HG03354 (cell line): ENCODE measurements at regions not wholly inside any gene's neighbourhood (a gene's known extent, or its start where the extent isn't known, plus 50 kb on each side); places are given as distances from the start of the nearest gene placed in this dataset.
"Not testable (repeated sequence)": the region's sequence is repeated elsewhere in the genome, so short reads cannot be mapped to it uniquely, and the experiment has no call there.

ENCODE experiments used
- ATAC-seq: cut with Tn5 transposase; IDR thresholded peaks from one replicate; pipeline ENCODE4 v1.9.1; 2021; ENCODE audit warnings: mild to moderate bottlenecking; ENCODE audit not compliant: unreplicated experiment, poor library complexity, severe bottlenecking

GRCh38 chr4:59655996-59656395, 1544.1 kb upstream of the ADGRL3 start:
- no peak for ATAC-seq

- no peak for ATAC-seq
Observed at GRCh38 chr4:59664771-59665170, 1535.4 kb upstream of the ADGRL3 start.

DNA sequence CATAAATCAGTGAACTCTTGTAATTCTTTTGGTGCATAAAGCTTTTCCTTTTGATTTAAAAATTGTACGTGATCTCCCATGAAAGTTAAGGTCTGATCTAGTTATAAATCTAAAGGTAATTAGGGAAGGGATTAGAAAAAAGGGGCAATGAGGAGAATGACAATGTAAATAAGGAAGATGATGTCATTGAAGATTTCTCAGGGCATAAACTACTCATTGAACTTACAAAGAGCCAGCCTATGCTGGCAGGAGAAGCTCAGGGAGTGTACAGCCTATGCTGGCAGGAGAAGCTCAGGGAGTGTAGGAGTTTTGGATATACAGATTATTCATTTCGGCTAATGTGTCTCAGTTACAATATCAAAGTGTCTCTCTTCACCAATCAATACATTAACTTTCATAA, 1533.5 kb upstream of the ADGRL3 start:
- no peak for ATAC-seq

GRCh38 chr4:59671037-59671436, 1529.1 kb upstream of the ADGRL3 start:
- no peak for ATAC-seq

- no peak for ATAC-seq
Observed at GRCh38 chr4:59676389-59676788, 1523.7 kb upstream of the ADGRL3 start.

DNA sequence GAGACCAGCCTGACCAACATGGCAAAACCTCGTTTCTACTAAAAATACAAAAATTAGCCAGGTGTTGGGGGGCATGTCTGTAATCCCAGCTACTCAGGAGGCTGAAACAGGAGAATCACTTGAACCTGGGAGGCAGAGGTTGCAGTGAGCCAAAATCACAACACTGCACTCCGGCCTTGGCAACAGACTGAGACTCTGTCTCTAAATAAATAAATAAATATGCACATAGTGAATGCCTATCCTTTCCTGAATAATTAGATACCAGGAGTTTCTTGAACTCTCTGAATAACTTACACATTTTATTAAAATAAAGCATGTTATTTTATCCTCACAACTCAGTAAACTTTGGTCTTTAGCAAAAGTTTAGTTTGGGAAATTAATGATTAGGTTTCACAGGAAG, 1523.1 kb upstream of the ADGRL3 start:
- ATAC-seq = not testable (repeated sequence)

GRCh38 chr4:59685626-59686025, 1514.5 kb upstream of the ADGRL3 start:
- ATAC-seq = no peak

DNA sequence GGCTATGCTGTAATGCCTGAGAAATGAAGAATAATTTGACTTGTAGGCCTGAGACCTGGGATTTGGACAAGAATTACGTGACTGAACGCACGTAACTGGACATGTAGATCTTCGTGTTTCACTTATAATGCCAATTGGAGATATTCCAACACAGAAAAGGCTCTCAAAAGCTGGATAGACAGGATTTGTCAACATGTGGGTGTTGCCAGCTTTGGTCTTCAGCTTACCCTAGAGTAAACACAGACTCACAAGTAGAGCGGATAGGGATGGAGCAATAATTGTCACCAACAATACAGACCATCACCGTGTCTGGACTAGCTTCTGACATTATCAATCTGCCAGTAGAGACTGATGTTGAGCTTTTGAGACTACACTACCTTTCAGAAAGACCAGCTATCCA, 1511.0 kb upstream of the ADGRL3 start:
- ATAC-seq = no peak

DNA sequence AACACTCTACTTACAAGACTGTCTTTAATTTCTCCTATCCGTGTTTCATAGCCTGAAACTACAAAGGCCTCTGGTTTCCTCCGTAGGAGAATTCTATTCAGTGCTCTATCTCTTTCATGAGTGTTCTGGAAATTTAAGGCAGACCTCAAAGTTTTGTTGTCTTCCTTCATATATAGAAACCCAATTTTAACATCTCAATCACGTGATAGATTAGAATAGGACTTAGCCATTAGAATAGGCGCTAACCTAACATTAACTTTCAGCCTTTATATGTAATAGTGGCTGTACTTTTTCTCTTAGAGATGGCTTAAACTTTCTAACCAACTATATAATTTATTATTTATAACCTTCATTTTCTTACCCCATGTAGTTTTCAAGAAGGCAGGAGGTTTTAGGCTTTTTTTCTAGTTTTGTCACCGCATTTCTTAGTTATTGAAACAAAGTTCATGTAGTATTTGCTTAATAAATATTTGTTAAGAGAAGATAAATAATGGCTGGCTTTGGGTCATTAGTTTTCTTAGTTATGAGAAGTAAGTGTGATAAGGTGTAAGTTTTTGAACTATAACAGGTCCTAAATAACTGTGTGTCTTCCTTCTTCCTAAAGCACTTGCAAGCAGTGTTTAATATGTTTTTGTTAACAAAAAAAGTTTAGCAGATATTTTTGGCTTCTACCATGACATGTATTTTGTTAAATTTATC, 1504.6 kb upstream of the ADGRL3 start:
- no peak for ATAC-seq

DNA sequence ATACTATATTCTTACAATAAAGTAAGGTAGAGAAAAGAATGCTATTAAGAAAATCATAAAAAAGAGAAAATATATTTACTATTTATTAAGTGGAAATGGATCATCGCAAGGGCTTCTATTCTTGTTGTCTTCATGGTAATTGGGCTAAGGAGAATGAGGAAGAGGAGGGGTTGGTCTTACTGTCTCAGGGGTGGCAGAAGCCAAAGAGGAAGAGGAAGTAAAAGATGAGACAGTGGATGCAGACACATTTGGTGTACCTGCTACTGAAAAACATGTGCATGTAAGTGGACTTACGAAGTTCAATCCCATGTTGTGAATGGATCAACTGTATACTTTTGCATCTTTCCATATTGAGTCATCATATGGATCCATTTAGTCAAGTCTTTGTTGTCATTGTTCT, 1502.1 kb upstream of the ADGRL3 start:
- no peak for ATAC-seq

DNA sequence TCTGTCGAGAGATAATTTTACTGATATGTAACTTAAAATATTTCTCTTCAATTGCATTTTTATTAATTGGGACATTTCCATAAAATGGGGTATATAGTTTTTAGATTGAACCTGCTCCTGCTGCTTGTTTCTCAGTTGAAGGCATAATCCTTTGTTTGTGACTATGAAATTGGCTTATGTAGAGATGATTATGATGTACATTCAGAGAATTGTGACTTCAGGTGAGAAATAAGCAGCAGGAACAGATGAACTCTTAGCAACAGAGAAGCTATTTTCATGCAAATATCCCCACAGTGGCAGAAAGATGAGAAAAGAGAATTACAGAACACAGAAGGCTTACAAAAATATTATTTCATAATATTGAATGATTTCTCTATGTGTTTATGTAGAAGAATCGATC, 1499.5 kb upstream of the ADGRL3 start:
- no peak for ATAC-seq

GRCh38 chr4:59704616-59705015, 1495.5 kb upstream of the ADGRL3 start:
- no peak for ATAC-seq

DNA sequence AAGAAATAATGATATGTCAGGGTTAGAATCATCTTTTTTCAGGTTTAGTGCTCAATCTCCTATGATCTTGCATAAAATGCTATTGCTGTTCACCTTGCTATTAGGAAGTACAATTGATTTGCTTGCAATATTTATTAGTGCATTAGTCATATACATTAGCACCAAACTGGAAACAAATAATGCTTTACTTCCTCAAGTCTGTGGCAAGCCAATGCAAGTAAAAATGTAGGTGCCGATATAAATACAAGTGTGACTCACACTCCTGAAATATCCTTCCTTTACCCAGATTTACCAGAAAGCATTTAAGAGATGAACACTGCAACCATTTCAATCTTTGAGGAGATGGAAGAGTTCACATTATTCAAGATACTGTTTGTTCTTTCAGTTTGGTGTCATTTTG, 1487.7 kb upstream of the ADGRL3 start:
- ATAC-seq = no peak

DNA sequence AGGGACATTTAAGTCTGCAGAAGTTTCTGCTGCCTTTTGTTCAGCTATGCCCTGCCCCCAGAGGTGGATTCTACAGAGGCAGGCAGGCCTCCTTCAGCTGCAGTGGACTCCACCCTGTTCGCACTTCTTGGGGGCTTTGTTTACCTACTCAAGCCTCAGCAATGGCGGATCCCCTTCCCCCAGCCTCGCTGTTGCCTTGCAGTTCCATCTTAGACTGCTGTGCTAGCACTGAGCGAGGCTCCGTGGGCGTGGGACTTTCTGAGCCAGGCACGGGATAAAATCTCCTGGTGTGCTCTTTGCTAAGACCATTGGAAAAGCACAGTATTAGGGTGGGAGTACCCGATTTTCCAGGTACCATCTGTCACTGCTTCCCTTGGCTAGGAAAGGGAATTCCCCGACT, 1475.8 kb upstream of the ADGRL3 start:
- ATAC-seq = not testable (repeated sequence)

DNA sequence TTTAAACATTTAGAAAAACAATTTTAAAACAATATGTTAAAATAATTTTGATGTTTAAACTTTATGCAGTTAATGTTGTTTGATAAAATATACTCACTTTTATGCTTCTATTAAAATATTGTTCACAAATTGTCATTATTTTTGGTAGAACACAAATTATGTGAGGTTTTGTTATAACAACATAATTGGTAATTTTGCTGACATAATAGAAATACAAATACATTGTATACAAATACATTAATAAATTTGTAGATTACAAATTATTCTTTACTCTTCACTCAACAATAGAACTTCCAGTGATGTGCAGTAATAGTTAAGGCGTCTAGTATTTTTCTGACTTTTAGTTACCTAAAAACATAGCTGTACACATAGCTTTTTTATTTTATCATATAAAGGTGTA, 1472.4 kb upstream of the ADGRL3 start:
- ATAC-seq = no peak

DNA sequence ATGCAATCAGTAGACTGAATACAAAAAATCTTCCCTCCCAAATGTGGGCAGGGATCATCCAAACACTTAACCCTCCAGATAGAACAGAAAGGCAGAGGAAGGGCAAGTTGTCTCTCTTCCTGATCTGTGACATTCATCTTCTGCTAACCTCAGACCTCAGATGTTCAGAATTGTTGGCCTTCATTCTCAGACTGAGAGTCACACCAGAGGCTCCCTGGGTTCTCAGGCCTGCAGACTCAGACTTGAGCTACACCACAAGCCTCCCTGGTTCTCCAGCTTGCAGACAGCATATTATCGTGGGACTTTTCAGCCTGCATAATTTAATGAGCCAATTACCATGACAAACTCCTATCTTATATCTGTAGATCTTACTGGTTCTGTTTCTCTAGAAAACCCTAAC, 1471.6 kb upstream of the ADGRL3 start:
- no peak for ATAC-seq

GRCh38 chr4:59729321-59729720, 1470.8 kb upstream of the ADGRL3 start:
- no peak for ATAC-seq

DNA sequence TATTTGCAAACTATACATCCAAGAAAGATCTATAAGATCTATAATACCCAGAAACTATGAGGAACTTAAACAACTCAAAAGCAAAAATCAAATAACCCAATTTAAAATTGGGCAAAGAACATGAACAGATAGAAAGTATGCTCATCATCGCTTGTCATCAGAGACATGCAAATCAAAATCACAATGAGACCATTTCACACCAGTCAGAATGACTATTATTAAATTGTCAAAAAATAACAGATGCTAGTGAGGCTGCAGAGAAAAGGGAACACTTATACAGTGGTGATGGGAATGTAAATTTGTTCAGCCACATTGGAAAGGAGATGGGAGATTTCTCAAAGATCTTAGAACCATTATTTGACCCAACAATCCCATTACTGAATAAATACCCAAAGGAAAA, 1451.7 kb upstream of the ADGRL3 start:
- ATAC-seq = no peak

GRCh38 chr4:59759082-59759825, 1440.9 kb upstream of the ADGRL3 start:
- ATAC-seq = no peak

- ATAC-seq = no peak
Observed at GRCh38 chr4:59762344-59762743, 1437.8 kb upstream of the ADGRL3 start.

DNA sequence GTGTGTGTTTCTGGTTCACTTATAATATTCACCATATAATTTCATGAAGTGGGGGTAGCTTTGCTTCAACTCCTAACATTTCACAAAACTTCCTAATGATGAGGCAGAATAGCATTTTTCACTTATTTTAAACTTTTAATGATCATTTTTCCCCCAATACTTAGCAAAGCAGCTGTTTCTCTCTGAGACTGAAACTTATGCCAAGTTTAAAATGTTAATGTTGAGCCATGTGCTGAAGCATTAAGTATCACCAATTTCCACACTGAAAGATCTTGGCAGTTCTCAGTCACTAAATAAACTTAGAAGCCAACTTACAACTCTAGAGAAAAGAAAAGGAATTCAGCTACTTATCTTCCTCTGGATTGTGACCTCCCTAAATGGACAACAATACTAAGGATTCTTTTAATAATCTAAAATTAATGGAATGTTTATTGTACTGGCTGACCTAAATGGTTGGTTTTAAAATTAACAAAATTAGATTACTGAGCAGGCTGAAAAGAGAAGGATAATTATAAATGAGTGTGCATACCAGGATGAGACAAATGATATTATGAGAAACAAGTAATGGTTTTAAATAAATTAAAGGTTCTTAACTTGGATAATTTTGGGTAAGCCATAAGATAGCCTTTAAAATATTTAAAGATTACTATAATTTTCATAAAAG, 1429.4 kb upstream of the ADGRL3 start:
- no peak for ATAC-seq
